GM19468 (cell line): ENCODE measurements at regions not wholly inside any gene's neighbourhood (a gene's known extent, or its start where the extent isn't known, plus 50 kb on each side); places are given as distances from the start of the nearest gene placed in this dataset.

Experiments
- ATAC-seq: cut with Tn5 transposase; IDR thresholded peaks from one replicate; pipeline ENCODE4 v1.9.1; 2021; ENCODE audit warnings: mild to moderate bottlenecking, moderate library complexity, moderate number of reproducible peaks; ENCODE audit not compliant: unreplicated experiment; ENCODE audit errors: extremely low read depth

- ATAC-seq = no peak
Measured at GRCh38 chr1:34683616-34684015, 71.2 kb upstream of the GJB5 start.

- no peak for ATAC-seq
Measured at GRCh38 chr1:34684266-34684665, 70.6 kb upstream of the GJB5 start.

- no peak for ATAC-seq
Measured at GRCh38 chr1:34685225-34685624, 69.6 kb upstream of the GJB5 start.

GRCh38 chr1:34686531-34686930 is 68.3 kb upstream of the GJB5 start:
- ATAC-seq = no peak

GRCh38 chr1:34688006-34688741 is 66.7 kb upstream of the GJB5 start:
- ATAC-seq = no peak

GRCh38 chr1:34690269-34690668 is 64.6 kb upstream of the GJB5 start:
- ATAC-seq = no peak

GRCh38 chr1:34693081-34693480 is 61.8 kb upstream of the GJB5 start:
- ATAC-seq = no peak

GRCh38 chr1:34694383-34694782 is 60.5 kb upstream of the GJB5 start:
- no peak for ATAC-seq

GRCh38 chr1:34695580-34695979 is 59.3 kb upstream of the GJB5 start:
- ATAC-seq = no peak

- ATAC-seq = no peak
Measured at GRCh38 chr1:34696230-34696629, 58.6 kb upstream of the GJB5 start.

GRCh38 chr1:34696981-34697380 is 57.9 kb upstream of the GJB5 start:
- no peak for ATAC-seq

GRCh38 chr1:34697818-34698217 is 57.0 kb upstream of the GJB5 start:
- no peak for ATAC-seq

GRCh38 chr1:34701326-34702060 is 53.4 kb upstream of the GJB5 start:
- no peak for ATAC-seq
